ENCODE measurements at regions not wholly inside any gene's neighbourhood (a gene's known extent, or its start where the extent isn't known, plus 50 kb on each side); places are given as distances from the start of the nearest gene placed in this dataset.
A peak's percentile ranks its signal among the peaks of the same experiment; 100 is the strongest.

DNA sequence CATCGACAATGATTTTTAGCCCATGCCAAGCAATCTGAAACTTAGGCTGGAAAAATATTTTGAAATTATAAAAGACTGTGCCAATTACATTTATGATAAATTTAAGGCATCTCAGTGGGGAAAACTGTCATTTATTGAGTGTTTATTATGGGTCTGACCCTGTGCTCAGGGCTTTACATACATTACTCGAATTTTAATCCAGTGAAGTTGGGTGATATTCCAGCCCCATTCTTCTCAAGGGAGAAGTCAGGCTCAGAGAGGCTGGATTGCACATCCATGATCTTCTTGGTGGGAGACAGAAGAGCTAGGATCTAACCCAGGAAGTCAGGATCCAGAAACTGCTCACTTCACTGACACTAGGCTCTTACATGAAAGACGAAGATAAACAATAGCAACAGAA, 260.8 kb downstream of the QDPR start:
- ATAC-seq (ENCODE audit: insufficient read depth, low FRiP score): no peak
- TF ChIP-seq, protein P1, sequence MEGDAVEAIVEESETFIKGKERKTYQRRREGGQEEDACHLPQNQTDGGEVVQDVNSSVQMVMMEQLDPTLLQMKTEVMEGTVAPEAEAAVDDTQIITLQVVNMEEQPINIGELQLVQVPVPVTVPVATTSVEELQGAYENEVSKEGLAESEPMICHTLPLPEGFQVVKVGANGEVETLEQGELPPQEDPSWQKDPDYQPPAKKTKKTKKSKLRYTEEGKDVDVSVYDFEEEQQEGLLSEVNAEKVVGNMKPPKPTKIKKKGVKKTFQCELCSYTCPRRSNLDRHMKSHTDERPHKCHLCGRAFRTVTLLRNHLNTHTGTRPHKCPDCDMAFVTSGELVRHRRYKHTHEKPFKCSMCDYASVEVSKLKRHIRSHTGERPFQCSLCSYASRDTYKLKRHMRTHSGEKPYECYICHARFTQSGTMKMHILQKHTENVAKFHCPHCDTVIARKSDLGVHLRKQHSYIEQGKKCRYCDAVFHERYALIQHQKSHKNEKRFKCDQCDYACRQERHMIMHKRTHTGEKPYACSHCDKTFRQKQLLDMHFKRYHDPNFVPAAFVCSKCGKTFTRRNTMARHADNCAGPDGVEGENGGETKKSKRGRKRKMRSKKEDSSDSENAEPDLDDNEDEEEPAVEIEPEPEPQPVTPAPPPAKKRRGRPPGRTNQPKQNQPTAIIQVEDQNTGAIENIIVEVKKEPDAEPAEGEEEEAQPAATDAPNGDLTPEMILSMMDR (IDR thresholded peaks at IDR 0.05; ENCODE audit: control extremely low read depth, extremely low read depth): no peak
- H3K36me3 ChIP-seq (ENCODE audit: control insufficient read depth in 4 of 4, insufficient read depth in 4 of 4, low read length in 4 of 4): no peaks in the 10 kb centered on the region
- H3K27me3 ChIP-seq (ENCODE audit: control insufficient read depth in 3 of 3, insufficient read depth in 3 of 3, low read length in 2 of 3): peaks cover 0 to 2% (median 0%) of the 10 kb centered on the region in 3 donors
- no peak overlapping the region for H3K27ac ChIP-seq (ENCODE audit: low read depth in 1 of 2, low read length in 1 of 2)
- peaks cover 0 to 2% (median 0%) of the 10 kb centered on the region in 4 donors for H3K9me3 ChIP-seq (ENCODE audit: control insufficient read depth in 4 of 4, insufficient read depth in 3 of 4, low read length in 3 of 4)
- 74 to 85% methylated on average over 3 of the region's 3 CpGs for WGBS, 2 donors
- H3K4me1 ChIP-seq (ENCODE audit: control insufficient read depth in 5 of 5, insufficient read depth in 5 of 5, low read length in 5 of 5): peaks cover 0 to 3% (median 0%) of the 10 kb centered on the region in 5 donors
- no peak overlapping the region for H3K4me3 ChIP-seq
- no peak overlapping the region for H3K9ac ChIP-seq (ENCODE audit: insufficient read depth in 1 of 2, low read length in 2 of 2)
- peak in 1 of 3 donors; percentile 7 for DNase-seq

DNA sequence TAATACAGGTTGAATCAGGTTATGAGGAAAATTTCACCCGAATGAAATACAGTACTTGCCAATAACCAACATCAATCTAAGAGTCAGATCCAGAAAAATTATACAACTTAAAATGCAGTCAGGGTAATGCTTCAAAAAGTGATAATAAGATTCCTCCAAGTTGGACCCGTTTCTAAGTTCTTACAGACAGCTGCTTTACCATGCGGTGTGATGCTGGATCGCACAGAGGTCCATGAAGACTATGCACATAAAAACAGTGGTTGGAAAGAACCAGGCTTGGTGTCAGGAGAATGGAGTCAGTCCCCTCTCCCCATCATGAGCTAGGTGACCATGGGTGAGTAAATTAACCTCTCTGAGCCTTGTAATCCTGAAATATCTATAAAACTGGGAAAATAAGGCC, 261.3 kb downstream of the QDPR start:
- H3K27me3 ChIP-seq (ENCODE audit: control insufficient read depth in 3 of 3, insufficient read depth in 3 of 3, low read length in 2 of 3): no peaks in the 10 kb centered on the region
- DNase-seq: no peak
- TF ChIP-seq, protein P1 (IDR thresholded peaks at IDR 0.05; ENCODE audit: control extremely low read depth, extremely low read depth): no peak

DNA sequence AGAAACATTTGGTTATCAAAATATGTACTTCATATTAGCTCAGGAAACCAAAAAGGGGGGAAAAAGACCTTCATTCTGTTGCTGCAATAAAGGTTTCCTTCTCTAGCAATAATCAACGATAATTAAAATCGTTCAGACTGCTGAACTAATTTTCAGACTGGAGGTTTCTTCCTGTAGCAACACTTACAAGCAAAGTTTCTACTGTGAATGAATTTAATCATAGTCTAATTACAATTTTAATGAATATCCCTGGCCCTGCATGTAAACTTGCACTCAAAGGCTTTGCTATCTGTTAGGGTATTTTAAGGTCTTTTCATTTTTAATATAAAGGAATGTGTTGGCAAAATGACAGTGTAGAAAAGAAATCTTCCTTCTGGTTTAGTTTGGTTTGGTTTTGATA, 265.2 kb downstream of the QDPR start:
- TF ChIP-seq, protein P1 (IDR thresholded peaks at IDR 0.05; ENCODE audit: control extremely low read depth, extremely low read depth): no peak
- 76 to 80% methylated on average over 2 of the region's 2 CpGs for WGBS, 2 donors
- Histone ChIP-seq H3K27me3 (ENCODE audit: control insufficient read depth in 3 of 3, insufficient read depth in 3 of 3, low read length in 2 of 3) (no peaks in the 10 kb centered on the region), H3K9me3 (ENCODE audit: control insufficient read depth in 4 of 4, insufficient read depth in 3 of 4, low read length in 3 of 4) (no peaks in the 10 kb centered on the region), H3K4me1 (ENCODE audit: control insufficient read depth in 5 of 5, insufficient read depth in 5 of 5, low read length in 5 of 5) (peaks cover 0 to 5% (median 0%) of the 10 kb centered on the region in 5 donors), H3K4me3 (no peak overlapping the region), H3K9ac (ENCODE audit: insufficient read depth in 1 of 2, low read length in 2 of 2) (no peak overlapping the region), H3K36me3 (ENCODE audit: control insufficient read depth in 4 of 4, insufficient read depth in 4 of 4, low read length in 4 of 4) (no peaks in the 10 kb centered on the region), H3K27ac (ENCODE audit: low read depth in 1 of 2, low read length in 1 of 2) (no peak overlapping the region)
- ATAC-seq (ENCODE audit: insufficient read depth, low FRiP score): no peak
- peak in 2 of 3 donors; percentile 6 to 24 for DNase-seq

More for the DNA sequence above, 261.3 kb downstream of the QDPR start:
- Histone ChIP-seq H3K9me3 (ENCODE audit: control insufficient read depth in 4 of 4, insufficient read depth in 3 of 4, low read length in 3 of 4) (no peaks in the 10 kb centered on the region), H3K4me1 (ENCODE audit: control insufficient read depth in 5 of 5, insufficient read depth in 5 of 5, low read length in 5 of 5) (peaks cover 0 to 3% (median 0%) of the 10 kb centered on the region in 5 donors), H3K27ac (ENCODE audit: low read depth in 1 of 2, low read length in 1 of 2) (no peak overlapping the region), H3K4me3 (no peak overlapping the region), H3K36me3 (ENCODE audit: control insufficient read depth in 4 of 4, insufficient read depth in 4 of 4, low read length in 4 of 4) (no peaks in the 10 kb centered on the region), H3K9ac (ENCODE audit: insufficient read depth in 1 of 2, low read length in 2 of 2) (no peak overlapping the region)
- 85 to 87% methylated on average over 4 of the region's 4 CpGs for WGBS, 2 donors
- no peak for ATAC-seq (ENCODE audit: insufficient read depth, low FRiP score)

DNA sequence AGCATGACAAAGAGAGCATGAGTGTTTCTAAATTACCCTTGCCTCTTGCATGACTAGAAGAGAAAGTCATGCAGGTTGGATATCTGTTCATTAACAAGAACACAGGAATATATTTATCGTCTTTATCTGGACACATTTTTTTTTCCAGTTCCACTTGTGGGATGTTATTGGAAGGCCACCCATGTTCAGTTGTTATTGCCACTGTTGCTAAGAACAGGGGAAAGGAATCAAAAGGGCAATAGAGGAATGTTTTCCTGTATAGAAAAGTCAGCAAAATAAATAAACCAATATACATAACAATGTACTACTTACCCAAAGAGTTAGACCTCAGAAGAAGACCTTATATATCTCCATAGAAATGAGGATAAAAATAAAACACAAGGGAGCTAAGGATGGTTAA, 270.1 kb downstream of the QDPR start:
- TF ChIP-seq, protein P1 (IDR thresholded peaks at IDR 0.05; ENCODE audit: control extremely low read depth, extremely low read depth): no peak
- WGBS, 2 donors: 67 to 85% methylated on average over 1 of the region's 1 CpG
- H3K4me3 ChIP-seq: no peak overlapping the region
- no peaks in the 10 kb centered on the region for H3K27me3 ChIP-seq (ENCODE audit: control insufficient read depth in 3 of 3, insufficient read depth in 3 of 3, low read length in 2 of 3)
- H3K4me1 ChIP-seq (ENCODE audit: control insufficient read depth in 5 of 5, insufficient read depth in 5 of 5, low read length in 5 of 5): peaks cover 0 to 8% (median 0%) of the 10 kb centered on the region in 5 donors
- ATAC-seq (ENCODE audit: insufficient read depth, low FRiP score): no peak
- no peak for DNase-seq
- no peak overlapping the region for H3K9ac ChIP-seq (ENCODE audit: insufficient read depth in 1 of 2, low read length in 2 of 2)
- H3K27ac ChIP-seq (ENCODE audit: low read depth in 1 of 2, low read length in 1 of 2): no peak overlapping the region
- no peaks in the 10 kb centered on the region for H3K36me3 ChIP-seq (ENCODE audit: control insufficient read depth in 4 of 4, insufficient read depth in 4 of 4, low read length in 4 of 4)
- no peaks in the 10 kb centered on the region for H3K9me3 ChIP-seq (ENCODE audit: control insufficient read depth in 4 of 4, insufficient read depth in 3 of 4, low read length in 3 of 4)
